ENCODE measurements at regions not wholly inside any gene's neighbourhood (a gene's known extent, or its start where the extent isn't known, plus 50 kb on each side); places are given as distances from the start of the nearest gene placed in this dataset.

DNA sequence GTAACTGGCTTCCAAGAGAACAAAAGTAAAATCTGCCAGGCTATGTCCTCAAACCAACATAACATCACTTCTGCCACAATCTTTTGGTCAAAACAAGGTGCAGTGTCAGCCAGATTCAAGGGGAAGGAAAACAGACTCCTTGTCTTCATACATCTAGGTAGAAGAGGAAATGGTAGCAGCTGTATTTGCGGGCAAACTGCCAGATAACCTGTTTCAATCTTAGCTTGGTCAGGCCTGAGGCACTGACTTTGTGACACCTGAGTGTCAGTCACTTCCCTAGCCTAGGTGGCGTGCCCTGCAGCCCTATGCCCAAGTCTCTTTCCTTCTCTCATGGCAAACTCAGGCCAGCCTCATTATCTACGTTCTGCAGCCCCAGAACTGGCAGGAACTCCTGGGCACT, 146.2 kb upstream of the JADE1 start:
- no peak overlapping the region for H3K4me3 ChIP-seq (ENCODE audit: low read length)
- TF ChIP-seq, protein P1, sequence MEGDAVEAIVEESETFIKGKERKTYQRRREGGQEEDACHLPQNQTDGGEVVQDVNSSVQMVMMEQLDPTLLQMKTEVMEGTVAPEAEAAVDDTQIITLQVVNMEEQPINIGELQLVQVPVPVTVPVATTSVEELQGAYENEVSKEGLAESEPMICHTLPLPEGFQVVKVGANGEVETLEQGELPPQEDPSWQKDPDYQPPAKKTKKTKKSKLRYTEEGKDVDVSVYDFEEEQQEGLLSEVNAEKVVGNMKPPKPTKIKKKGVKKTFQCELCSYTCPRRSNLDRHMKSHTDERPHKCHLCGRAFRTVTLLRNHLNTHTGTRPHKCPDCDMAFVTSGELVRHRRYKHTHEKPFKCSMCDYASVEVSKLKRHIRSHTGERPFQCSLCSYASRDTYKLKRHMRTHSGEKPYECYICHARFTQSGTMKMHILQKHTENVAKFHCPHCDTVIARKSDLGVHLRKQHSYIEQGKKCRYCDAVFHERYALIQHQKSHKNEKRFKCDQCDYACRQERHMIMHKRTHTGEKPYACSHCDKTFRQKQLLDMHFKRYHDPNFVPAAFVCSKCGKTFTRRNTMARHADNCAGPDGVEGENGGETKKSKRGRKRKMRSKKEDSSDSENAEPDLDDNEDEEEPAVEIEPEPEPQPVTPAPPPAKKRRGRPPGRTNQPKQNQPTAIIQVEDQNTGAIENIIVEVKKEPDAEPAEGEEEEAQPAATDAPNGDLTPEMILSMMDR (conservative IDR thresholded peaks at IDR 0.05; ENCODE audit: low read length) = no peak
- DNase-seq (ENCODE audit: low read depth) = no peak

DNA sequence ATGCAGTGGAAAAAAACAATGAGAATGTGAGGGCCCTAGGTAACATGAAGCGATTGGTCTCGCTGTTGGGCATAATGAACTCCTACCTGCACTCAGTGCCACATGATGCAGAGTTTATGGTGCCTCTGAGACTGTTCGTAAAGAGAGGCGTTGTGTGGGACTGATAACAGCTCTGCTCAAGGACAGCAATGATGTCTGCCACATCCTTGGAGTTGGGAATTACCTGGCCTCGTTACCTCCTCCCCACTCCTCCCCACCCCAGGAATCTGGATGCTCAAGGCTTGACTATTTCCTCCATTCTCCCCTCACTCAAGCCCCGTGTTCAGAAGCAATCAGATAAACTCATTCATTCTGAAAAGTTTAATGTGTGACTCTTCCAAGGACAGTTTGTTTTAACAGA, 148.0 kb upstream of the JADE1 start:
- no peak overlapping the region for H3K4me3 ChIP-seq (ENCODE audit: low read length)
- TF ChIP-seq, protein P1 (conservative IDR thresholded peaks at IDR 0.05; ENCODE audit: low read length) = no peak
- no peak for DNase-seq (ENCODE audit: low read depth)

DNA sequence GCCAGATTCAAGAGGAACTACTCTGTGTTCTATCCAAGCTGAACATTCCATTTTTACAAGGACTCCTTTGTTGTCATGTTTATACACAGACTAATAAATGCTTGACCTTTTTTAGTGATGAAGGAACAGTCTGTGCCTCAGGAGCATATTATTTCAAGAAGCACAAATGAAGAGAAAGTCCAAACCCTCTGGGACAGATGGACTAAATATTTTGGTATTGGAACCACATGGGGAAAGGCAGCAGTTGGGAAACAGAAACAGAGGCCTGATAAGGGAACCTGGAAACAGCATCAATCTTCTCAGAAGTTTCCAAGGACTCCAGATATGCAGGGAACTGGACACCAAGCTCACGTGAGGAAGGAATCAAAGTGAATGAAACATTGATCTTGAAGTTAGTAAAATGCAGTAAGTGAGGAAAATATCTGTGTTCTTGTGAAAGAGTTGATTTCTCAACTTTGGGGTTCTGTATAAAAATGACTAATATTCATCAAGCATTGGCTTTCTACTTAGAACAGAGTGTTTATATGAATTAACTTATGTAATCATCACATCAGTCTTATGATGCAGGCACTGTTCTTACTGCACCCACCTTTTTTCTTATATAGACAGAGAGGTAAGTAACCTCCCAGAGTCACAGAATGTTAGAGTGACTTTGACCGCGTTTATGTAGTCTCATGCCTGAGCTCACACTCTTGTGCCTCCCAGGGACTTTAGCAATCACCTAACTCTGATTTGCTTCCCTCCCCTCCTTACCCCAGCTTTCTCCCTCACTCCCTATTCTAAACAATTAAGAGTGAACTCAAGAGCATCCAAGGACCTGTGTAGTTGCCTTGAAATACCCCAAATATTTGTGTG, 148.9 kb upstream of the JADE1 start:
- H3K4me3 ChIP-seq (ENCODE audit: low read length) = no peak overlapping the region
- peak; percentile 88 for DNase-seq (ENCODE audit: low read depth)
- TF ChIP-seq, protein P1 (conservative IDR thresholded peaks at IDR 0.05; ENCODE audit: low read length) = no peak

DNA sequence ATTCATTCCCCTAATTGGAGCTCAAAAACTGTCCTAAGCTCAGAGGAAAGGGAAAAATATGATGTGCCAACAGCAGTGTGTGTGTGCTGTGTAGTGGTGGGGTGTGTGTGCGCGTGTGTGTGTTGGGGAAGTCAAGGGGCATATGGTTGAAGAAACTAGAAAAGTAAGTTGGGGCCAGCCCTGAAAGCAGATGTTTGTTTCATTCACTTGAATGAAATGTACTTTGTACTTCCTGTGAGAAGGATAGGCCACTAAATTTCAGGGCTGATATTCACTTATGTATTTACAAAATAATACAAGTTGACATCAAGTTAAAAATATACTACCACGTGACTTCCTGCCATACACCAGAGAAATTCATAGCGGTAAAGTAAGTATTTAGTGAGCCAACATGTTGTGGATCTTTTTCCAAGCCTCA, 151.3 kb upstream of the JADE1 start:
- H3K4me3 ChIP-seq (ENCODE audit: low read length) = no peak overlapping the region
- peak; percentile 78 for DNase-seq (ENCODE audit: low read depth)
- TF ChIP-seq, protein P1 (conservative IDR thresholded peaks at IDR 0.05; ENCODE audit: low read length) = no peak

DNA sequence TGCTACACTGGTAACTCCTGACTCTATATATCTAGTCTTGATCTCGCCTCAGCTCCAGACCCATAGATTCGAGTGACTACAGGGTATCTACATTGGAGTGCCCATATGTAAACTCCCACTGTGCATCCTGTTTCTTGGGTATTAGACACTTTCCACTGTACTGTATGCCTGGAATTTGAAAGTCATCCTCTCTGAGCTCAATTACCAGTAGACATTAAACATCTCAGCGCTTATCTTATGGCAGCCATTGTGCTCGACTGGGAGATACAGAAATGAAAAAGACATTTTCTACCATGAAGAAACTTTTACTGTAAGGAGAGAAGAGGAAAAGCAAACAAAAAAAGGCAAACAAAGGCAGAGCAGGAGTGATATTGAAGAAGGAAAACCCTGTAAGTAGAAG, 151.9 kb upstream of the JADE1 start:
- TF ChIP-seq, protein P1 (conservative IDR thresholded peaks at IDR 0.05; ENCODE audit: low read length) = no peak
- no peak for DNase-seq (ENCODE audit: low read depth)
- H3K4me3 ChIP-seq (ENCODE audit: low read length) = no peak overlapping the region

DNA sequence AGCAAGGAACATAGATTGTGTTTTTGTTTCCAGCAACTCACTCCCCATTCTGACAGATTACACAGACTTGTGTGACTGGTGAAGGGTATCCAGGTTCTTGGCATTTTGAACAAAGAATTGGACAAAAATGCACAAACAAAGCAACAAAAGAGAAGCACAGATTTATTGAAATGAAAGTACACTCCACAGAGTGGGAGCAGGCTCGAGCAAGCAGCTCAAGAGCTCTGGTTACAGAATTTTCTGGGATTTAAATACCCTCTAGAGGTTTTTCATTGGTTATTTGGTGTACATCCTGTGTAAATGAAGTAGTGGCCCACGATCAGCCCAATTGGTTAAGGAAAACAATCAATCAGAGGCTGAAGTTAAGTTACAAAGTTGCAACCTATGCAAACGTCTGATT, 155.0 kb upstream of the JADE1 start:
- TF ChIP-seq, protein P1 (conservative IDR thresholded peaks at IDR 0.05; ENCODE audit: low read length) = no peak
- no peak overlapping the region for H3K4me3 ChIP-seq (ENCODE audit: low read length)
- no peak for DNase-seq (ENCODE audit: low read depth)
